ENCODE measurements at regions not wholly inside any gene's neighbourhood (a gene's known extent, or its start where the extent isn't known, plus 50 kb on each side); places are given as distances from the start of the nearest gene placed in this dataset.

- TF ChIP-seq SIX5 (IDR thresholded peaks at IDR 0.05; ENCODE audit: low read depth, low read length) (no peak), BCL11A (IDR thresholded peaks at IDR 0.05; ENCODE audit: low read depth in 2 of 2, low read length in 2 of 2) (no peak), SIRT6 (IDR thresholded peaks at IDR 0.05; ENCODE audit: low read length) (no peak), CEBPB (IDR thresholded peaks at IDR 0.05; ENCODE audit: low read depth, low read length) (no peak), CBX8 (IDR thresholded peaks at IDR 0.05; ENCODE audit: borderline replicate concordance, low read depth, low read length) (no peak)
- H2BK12ac ChIP-seq (ENCODE audit: low read depth, low read length) = no peak overlapping the region
- no peak overlapping the region for H3K4ac ChIP-seq (replicated peaks; ENCODE audit: insufficient read length, low read depth, low read length)
- CTCF ChIA-PET (ENCODE audit: partially characterized antibody) = no interaction called here
- no peak overlapping the region for H4K8ac ChIP-seq (ENCODE audit: extremely low read depth, insufficient read depth, low read length)
- POLR2A ChIA-PET (ENCODE audit: partially characterized antibody) = no interaction called here
- no peaks in the 10 kb centered on the region for H3K79me1 ChIP-seq (ENCODE audit: low read depth, low read length)
- H3K9me3 ChIP-seq (ENCODE audit: insufficient read depth in 2 of 2, low read depth in 1 of 2, low read length in 1 of 2) = no peaks in the 10 kb centered on the region
- 90% methylated on average over 4 of the region's 4 CpGs; no CpG with 5 or more reads in 1 of the 2 experiments for WGBS, 2 experiments (ENCODE audit: extremely low coverage in 1 of 2, insufficient coverage in 1 of 2, insufficient read length in 1 of 2, insufficient replicate concordance in 2 of 2, low coverage in 1 of 2, low lambda C conversion rate in 2 of 2, missing lambda C conversion rate in 1 of 2)
- no peak overlapping the region for H3K4me3 ChIP-seq (ENCODE audit: extremely low read depth in 1 of 4, insufficient read depth in 2 of 4, low read depth in 3 of 4, low read length in 4 of 4)
- no peak overlapping the region for H3K4me2 ChIP-seq (ENCODE audit: insufficient read depth in 1 of 2, low read depth in 2 of 2, low read length in 2 of 2)
- no peak overlapping the region for H3K56ac ChIP-seq (replicated peaks; ENCODE audit: insufficient read length, low read depth, low read length)
- H3K27me3 ChIP-seq (replicated peaks in 1 of 4; ENCODE audit: control insufficient read depth in 3 of 4, extremely low read depth in 1 of 4, insufficient read depth in 3 of 4, low read length in 3 of 4) = no peaks in the 10 kb centered on the region
- H4K91ac ChIP-seq (replicated peaks; ENCODE audit: insufficient read length, low read length) = no peak overlapping the region
- H3K9ac ChIP-seq (replicated peaks in 1 of 4; ENCODE audit: extremely low read depth in 1 of 4, low read depth in 3 of 4, low read length in 3 of 4) = no peak overlapping the region
- no peak overlapping the region for H2BK120ac ChIP-seq (replicated peaks; ENCODE audit: low read depth, low read length)
- no peak overlapping the region for H3K14ac ChIP-seq (ENCODE audit: insufficient read length)
- no peak for FAIRE-seq
- no peaks in the 10 kb centered on the region for H3K23me2 ChIP-seq (ENCODE audit: low read depth, low read length)
- no peaks in the 10 kb centered on the region for H3K79me2 ChIP-seq (ENCODE audit: control insufficient read depth in 1 of 2, insufficient read depth in 2 of 2, low read length in 2 of 2)
- H2BK20ac ChIP-seq (ENCODE audit: low read length) = no peak overlapping the region
- no peak overlapping the region for H2BK15ac ChIP-seq (ENCODE audit: low read length)
- no peak for DNase-seq (ENCODE audit: low read depth in 1 of 2, low spot score in 2 of 2)
- no peaks in the 10 kb centered on the region for H4K20me1 ChIP-seq (replicated peaks in 1 of 2; ENCODE audit: control insufficient read depth in 1 of 2, insufficient read depth in 2 of 2, low read length in 2 of 2)
- H3K36me3 ChIP-seq (ENCODE audit: control insufficient read depth in 2 of 4, insufficient read depth in 4 of 4, low read length in 3 of 4) = no peaks in the 10 kb centered on the region
- no peak overlapping the region for H3K18ac ChIP-seq (ENCODE audit: extremely low read depth, low read length)
- no peak overlapping the region for H3K23ac ChIP-seq (ENCODE audit: insufficient read length)
- H3K4me1 ChIP-seq (replicated peaks in 1 of 4; ENCODE audit: control insufficient read depth in 3 of 4, insufficient read depth in 4 of 4, low read length in 3 of 4) = no peaks in the 10 kb centered on the region
- no peak overlapping the region for H2AFZ ChIP-seq (ENCODE audit: low read length)
- no peak overlapping the region for H4K5ac ChIP-seq (ENCODE audit: insufficient read length, low read depth, low read length)
- H2AK5ac ChIP-seq (ENCODE audit: low read depth, low read length) = no peak overlapping the region
- no peak overlapping the region for H3K27ac ChIP-seq (ENCODE audit: low read depth, low read length)
- H2BK5ac ChIP-seq (ENCODE audit: low read depth, low read length) = no peak overlapping the region
These were observed 1126.3 kb upstream of the SORCS1 start for GRCh38 chr10:108290823-108291222.
